ENCODE measurements at regions not wholly inside any gene's neighbourhood (a gene's known extent, or its start where the extent isn't known, plus 50 kb on each side); places are given as distances from the start of the nearest gene placed in this dataset.

DNA sequence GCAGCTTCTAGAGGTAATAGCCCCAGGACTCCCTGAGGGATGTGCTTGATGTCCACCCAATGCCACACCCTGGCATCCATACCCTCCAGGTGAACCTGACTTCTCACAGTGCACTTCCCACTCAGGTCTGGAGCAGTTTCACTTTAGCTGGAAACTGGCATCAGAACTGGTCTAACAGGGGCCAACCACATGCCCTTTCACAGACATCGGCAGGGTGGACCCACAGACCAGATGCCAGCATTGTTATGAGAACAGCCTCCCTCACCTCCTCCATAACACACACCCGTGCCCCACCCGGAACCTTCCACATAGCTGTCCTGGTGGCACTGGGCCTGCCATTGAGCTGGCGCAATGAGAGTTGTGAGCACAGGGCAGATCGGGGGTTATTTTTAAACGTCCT lies 77.4 kb upstream of the GPR12 start (continued):
- TF ChIP-seq, protein P1, sequence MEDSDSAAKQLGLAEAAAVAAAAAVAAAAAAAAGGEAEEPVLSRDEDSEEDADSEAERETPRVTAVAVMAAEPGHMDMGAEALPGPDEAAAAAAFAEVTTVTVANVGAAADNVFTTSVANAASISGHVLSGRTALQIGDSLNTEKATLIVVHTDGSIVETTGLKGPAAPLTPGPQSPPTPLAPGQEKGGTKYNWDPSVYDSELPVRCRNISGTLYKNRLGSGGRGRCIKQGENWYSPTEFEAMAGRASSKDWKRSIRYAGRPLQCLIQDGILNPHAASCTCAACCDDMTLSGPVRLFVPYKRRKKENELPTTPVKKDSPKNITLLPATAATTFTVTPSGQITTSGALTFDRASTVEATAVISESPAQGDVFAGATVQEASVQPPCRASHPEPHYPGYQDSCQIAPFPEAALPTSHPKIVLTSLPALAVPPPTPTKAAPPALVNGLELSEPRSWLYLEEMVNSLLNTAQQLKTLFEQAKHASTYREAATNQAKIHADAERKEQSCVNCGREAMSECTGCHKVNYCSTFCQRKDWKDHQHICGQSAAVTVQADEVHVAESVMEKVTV (CRISPR knock-in tag; IDR thresholded peaks at IDR 0.05), result no peak
- TF ChIP-seq ZNF316 (IDR thresholded peaks at IDR 0.05) (no peak), ZFP30 (CRISPR knock-in tag; IDR thresholded peaks at IDR 0.05; ENCODE audit: borderline replicate concordance) (no peak), NELFE (IDR thresholded peaks at IDR 0.05; ENCODE audit: insufficient read depth, insufficient read length) (no peak), HDGF (IDR thresholded peaks at IDR 0.05) (no peak)
- TF ChIP-seq, protein P2, sequence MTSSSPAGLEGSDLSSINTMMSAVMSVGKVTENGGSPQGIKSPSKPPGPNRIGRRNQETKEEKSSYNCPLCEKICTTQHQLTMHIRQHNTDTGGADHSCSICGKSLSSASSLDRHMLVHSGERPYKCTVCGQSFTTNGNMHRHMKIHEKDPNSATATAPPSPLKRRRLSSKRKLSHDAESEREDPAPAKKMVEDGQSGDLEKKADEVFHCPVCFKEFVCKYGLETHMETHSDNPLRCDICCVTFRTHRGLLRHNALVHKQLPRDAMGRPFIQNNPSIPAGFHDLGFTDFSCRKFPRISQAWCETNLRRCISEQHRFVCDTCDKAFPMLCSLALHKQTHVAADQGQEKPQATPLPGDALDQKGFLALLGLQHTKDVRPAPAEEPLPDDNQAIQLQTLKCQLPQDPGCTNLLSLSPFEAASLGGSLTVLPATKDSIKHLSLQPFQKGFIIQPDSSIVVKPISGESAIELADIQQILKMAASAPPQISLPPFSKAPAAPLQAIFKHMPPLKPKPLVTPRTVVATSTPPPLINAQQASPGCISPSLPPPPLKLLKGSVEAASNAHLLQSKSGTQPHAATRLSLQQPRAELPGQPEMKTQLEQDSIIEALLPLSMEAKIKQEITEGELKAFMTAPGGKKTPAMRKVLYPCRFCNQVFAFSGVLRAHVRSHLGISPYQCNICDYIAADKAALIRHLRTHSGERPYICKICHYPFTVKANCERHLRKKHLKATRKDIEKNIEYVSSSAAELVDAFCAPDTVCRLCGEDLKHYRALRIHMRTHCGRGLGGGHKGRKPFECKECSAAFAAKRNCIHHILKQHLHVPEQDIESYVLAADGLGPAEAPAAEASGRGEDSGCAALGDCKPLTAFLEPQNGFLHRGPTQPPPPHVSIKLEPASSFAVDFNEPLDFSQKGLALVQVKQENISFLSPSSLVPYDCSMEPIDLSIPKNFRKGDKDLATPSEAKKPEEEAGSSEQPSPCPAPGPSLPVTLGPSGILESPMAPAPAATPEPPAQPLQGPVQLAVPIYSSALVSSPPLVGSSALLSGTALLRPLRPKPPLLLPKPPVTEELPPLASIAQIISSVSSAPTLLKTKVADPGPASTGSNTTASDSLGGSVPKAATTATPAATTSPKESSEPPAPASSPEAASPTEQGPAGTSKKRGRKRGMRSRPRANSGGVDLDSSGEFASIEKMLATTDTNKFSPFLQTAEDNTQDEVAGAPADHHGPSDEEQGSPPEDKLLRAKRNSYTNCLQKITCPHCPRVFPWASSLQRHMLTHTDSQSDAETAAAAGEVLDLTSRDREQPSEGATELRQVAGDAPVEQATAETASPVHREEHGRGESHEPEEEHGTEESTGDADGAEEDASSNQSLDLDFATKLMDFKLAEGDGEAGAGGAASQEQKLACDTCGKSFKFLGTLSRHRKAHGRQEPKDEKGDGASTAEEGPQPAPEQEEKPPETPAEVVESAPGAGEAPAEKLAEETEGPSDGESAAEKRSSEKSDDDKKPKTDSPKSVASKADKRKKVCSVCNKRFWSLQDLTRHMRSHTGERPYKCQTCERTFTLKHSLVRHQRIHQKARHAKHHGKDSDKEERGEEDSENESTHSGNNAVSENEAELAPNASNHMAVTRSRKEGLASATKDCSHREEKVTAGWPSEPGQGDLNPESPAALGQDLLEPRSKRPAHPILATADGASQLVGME (CRISPR knock-in tag; IDR thresholded peaks at IDR 0.05), result no peak

Data from K562 (cell line).